GM23338 (cell line): ENCODE measurements at regions not wholly inside any gene's neighbourhood (a gene's known extent, or its start where the extent isn't known, plus 50 kb on each side); places are given as distances from the start of the nearest gene placed in this dataset.
A peak's percentile ranks its signal among the peaks of the same experiment; 100 is the strongest.

Experiments
- ATAC-seq: fragments of 200-7000 bp; cut with Tn5 transposase; 3 replicates; pipeline ENCODE4 v1.9.1; 2020
- DNase-seq: peaks from one replicate; pipeline ENCODE4 v3.0.0-alpha.2; 2015; ENCODE audit warnings: low spot score
- H2AFZ ChIP-seq: fragments of 200-600 bp; sonication (generic); 2 replicates; pipeline ENCODE4 v1.8.0; 2016; ENCODE audit warnings: antibody characterized with exemption, mild to moderate bottlenecking, moderate library complexity
- H3F3A ChIP-seq: fragments of 200-600 bp; sonication (generic); replicated peaks from 2 replicates; pipeline ENCODE4 v1.8.0; 2017; ENCODE audit warnings: antibody characterized with exemption, mixed run types, low read depth
- H3K27ac ChIP-seq: fragments of 200-600 bp; sonication (generic); 2 replicates; pipeline ENCODE4 v1.6.1; 2016; ENCODE audit warnings: low read depth
- H3K27me3 ChIP-seq: fragments of 200-600 bp; sonication (generic); 2 replicates; pipeline ENCODE4 v1.8.0; 2016; ENCODE audit warnings: mild to moderate bottlenecking, mixed run types, moderate library complexity; ENCODE audit not compliant: insufficient read depth
- H3K36me3 ChIP-seq: fragments of 200-600 bp; sonication (generic); 2 replicates; pipeline ENCODE4 v1.8.0; 2016; ENCODE audit warnings: mild to moderate bottlenecking; ENCODE audit not compliant: insufficient read depth
- H3K4me1 ChIP-seq: fragments of 200-600 bp; sonication (generic); 2 replicates; pipeline ENCODE4 v1.8.0; 2016; ENCODE audit warnings: mild to moderate bottlenecking, moderate library complexity; ENCODE audit not compliant: insufficient read depth
- H3K4me2 ChIP-seq: fragments of 200-600 bp; sonication (generic); 2 replicates; pipeline ENCODE4 v1.7.1; 2017; ENCODE audit warnings: mixed run types
- H3K4me3 ChIP-seq: fragments of 200-600 bp; sonication (generic); 2 replicates; pipeline ENCODE4 v1.6.1; 2016; ENCODE audit warnings: mixed run types
- H3K79me2 ChIP-seq: fragments of 200-600 bp; sonication (generic); replicated peaks from 2 replicates; pipeline ENCODE4 v1.8.0; 2017; ENCODE audit warnings: mild to moderate bottlenecking; ENCODE audit not compliant: insufficient read depth
- H3K9me2 ChIP-seq: fragments of 200-600 bp; sonication (generic); 2 replicates; pipeline ENCODE4 v1.8.0; 2017; ENCODE audit not compliant: insufficient read depth
- H4K20me1 ChIP-seq: fragments of 200-600 bp; sonication (generic); replicated peaks from 2 replicates; pipeline ENCODE4 v1.8.0; 2017; ENCODE audit warnings: mild to moderate bottlenecking; ENCODE audit not compliant: insufficient read depth
- H3K27ac Mint-ChIP-seq: 2 replicates; pipeline ENCODE4 v1.8.0; 2020; ENCODE audit warnings: inconsistent platforms, mild to moderate bottlenecking, moderate library complexity, mixed read lengths
- H3K27me3 Mint-ChIP-seq: 3 replicates; pipeline ENCODE4 v1.8.0; 2022; ENCODE audit warnings: low read depth, mild to moderate bottlenecking, moderate library complexity, mixed read lengths, inconsistent platforms; ENCODE audit not compliant: insufficient read depth, poor library complexity
- H3K36me3 Mint-ChIP-seq: 3 replicates; pipeline ENCODE4 v1.8.0; 2021; ENCODE audit warnings: low read depth, mild to moderate bottlenecking, inconsistent platforms, moderate library complexity, mixed read lengths
- H3K4me1 Mint-ChIP-seq: 3 replicates; pipeline ENCODE4 v1.8.0; 2020; ENCODE audit warnings: mild to moderate bottlenecking, inconsistent platforms, mixed read lengths
- H3K4me3 Mint-ChIP-seq: 3 replicates; pipeline ENCODE4 v1.8.0; 2021; ENCODE audit warnings: moderate library complexity, mild to moderate bottlenecking, inconsistent platforms, mixed read lengths
- H3K9me3 Mint-ChIP-seq: 3 replicates; pipeline ENCODE4 v1.8.0; 2020; ENCODE audit warnings: moderate library complexity, mild to moderate bottlenecking, inconsistent platforms, mixed read lengths
- CREB1 ChIP-seq: fragments of 250-450 bp; sonication (Bioruptor Pico); IDR thresholded peaks from 2 replicates; pipeline ENCODE4 v1.5.0; 2020; ENCODE audit warnings: low read depth, mild to moderate bottlenecking, moderate library complexity
- TF ChIP-seq, protein P1 (sequence below): IDR thresholded peaks from one replicate; pipeline ENCODE4 v1.6.1; 2018; ENCODE audit warnings: antibody characterized with exemption; ENCODE audit not compliant: unreplicated experiment
- TF ChIP-seq, protein P2 (sequence below): fragments of 250-450 bp; sonication (Bioruptor Pico); IDR thresholded peaks from 2 replicates; pipeline ENCODE4 v1.5.0; 2020; ENCODE audit warnings: mild to moderate bottlenecking, moderate library complexity

DNA sequence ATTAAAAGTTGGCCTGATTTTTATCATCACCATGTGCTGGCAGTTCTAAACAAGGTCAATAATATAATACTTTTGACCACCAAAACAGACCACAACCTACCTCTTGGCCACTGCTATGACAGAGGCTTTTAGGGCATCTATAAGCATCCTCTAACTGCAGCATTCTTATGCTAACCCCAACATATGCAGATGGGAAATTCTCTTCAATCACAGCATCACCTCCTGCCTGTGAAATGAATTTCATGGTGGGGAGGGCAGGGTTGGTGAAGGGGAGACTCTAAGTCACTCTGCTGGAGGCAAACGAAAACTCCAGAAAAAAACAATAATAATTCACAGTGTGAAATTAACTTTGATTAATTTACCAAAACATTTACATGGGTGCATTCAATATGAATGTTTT lies 78.8 kb upstream of the FAR2 start:
- Histone ChIP-seq H3K36me3 (no peaks in the 10 kb centered on the region), H3K4me1 (peaks cover 36% of the 10 kb centered on the region), H3K4me3 (no peak overlapping the region), H2AFZ (no peak overlapping the region), H3K79me2 (no peaks in the 10 kb centered on the region), H3K27ac (peak overlapping the region; percentile 67), H3K9me2 (no peaks in the 10 kb centered on the region), H4K20me1 (no peaks in the 10 kb centered on the region), H3K4me2 (peak overlapping the region; percentile 9), H3F3A (no peaks in the 10 kb centered on the region), H3K27me3 (no peaks in the 10 kb centered on the region)
- ATAC-seq (peak; percentile 82), DNase-seq (peak; percentile 60)
- no peaks in the 10 kb centered on the region for H3K9me3 Mint-ChIP-seq
- peaks cover 62% of the 10 kb centered on the region for H3K4me1 Mint-ChIP-seq
- H3K4me3 Mint-ChIP-seq = no peak overlapping the region
- H3K36me3 Mint-ChIP-seq = no peaks in the 10 kb centered on the region
- TF ChIP-seq CREB1 (CRISPR knock-in tag) = no peak
- TF ChIP-seq, protein P1, sequence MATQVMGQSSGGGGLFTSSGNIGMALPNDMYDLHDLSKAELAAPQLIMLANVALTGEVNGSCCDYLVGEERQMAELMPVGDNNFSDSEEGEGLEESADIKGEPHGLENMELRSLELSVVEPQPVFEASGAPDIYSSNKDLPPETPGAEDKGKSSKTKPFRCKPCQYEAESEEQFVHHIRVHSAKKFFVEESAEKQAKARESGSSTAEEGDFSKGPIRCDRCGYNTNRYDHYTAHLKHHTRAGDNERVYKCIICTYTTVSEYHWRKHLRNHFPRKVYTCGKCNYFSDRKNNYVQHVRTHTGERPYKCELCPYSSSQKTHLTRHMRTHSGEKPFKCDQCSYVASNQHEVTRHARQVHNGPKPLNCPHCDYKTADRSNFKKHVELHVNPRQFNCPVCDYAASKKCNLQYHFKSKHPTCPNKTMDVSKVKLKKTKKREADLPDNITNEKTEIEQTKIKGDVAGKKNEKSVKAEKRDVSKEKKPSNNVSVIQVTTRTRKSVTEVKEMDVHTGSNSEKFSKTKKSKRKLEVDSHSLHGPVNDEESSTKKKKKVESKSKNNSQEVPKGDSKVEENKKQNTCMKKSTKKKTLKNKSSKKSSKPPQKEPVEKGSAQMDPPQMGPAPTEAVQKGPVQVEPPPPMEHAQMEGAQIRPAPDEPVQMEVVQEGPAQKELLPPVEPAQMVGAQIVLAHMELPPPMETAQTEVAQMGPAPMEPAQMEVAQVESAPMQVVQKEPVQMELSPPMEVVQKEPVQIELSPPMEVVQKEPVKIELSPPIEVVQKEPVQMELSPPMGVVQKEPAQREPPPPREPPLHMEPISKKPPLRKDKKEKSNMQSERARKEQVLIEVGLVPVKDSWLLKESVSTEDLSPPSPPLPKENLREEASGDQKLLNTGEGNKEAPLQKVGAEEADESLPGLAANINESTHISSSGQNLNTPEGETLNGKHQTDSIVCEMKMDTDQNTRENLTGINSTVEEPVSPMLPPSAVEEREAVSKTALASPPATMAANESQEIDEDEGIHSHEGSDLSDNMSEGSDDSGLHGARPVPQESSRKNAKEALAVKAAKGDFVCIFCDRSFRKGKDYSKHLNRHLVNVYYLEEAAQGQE = no peak
- TF ChIP-seq, protein P2, sequence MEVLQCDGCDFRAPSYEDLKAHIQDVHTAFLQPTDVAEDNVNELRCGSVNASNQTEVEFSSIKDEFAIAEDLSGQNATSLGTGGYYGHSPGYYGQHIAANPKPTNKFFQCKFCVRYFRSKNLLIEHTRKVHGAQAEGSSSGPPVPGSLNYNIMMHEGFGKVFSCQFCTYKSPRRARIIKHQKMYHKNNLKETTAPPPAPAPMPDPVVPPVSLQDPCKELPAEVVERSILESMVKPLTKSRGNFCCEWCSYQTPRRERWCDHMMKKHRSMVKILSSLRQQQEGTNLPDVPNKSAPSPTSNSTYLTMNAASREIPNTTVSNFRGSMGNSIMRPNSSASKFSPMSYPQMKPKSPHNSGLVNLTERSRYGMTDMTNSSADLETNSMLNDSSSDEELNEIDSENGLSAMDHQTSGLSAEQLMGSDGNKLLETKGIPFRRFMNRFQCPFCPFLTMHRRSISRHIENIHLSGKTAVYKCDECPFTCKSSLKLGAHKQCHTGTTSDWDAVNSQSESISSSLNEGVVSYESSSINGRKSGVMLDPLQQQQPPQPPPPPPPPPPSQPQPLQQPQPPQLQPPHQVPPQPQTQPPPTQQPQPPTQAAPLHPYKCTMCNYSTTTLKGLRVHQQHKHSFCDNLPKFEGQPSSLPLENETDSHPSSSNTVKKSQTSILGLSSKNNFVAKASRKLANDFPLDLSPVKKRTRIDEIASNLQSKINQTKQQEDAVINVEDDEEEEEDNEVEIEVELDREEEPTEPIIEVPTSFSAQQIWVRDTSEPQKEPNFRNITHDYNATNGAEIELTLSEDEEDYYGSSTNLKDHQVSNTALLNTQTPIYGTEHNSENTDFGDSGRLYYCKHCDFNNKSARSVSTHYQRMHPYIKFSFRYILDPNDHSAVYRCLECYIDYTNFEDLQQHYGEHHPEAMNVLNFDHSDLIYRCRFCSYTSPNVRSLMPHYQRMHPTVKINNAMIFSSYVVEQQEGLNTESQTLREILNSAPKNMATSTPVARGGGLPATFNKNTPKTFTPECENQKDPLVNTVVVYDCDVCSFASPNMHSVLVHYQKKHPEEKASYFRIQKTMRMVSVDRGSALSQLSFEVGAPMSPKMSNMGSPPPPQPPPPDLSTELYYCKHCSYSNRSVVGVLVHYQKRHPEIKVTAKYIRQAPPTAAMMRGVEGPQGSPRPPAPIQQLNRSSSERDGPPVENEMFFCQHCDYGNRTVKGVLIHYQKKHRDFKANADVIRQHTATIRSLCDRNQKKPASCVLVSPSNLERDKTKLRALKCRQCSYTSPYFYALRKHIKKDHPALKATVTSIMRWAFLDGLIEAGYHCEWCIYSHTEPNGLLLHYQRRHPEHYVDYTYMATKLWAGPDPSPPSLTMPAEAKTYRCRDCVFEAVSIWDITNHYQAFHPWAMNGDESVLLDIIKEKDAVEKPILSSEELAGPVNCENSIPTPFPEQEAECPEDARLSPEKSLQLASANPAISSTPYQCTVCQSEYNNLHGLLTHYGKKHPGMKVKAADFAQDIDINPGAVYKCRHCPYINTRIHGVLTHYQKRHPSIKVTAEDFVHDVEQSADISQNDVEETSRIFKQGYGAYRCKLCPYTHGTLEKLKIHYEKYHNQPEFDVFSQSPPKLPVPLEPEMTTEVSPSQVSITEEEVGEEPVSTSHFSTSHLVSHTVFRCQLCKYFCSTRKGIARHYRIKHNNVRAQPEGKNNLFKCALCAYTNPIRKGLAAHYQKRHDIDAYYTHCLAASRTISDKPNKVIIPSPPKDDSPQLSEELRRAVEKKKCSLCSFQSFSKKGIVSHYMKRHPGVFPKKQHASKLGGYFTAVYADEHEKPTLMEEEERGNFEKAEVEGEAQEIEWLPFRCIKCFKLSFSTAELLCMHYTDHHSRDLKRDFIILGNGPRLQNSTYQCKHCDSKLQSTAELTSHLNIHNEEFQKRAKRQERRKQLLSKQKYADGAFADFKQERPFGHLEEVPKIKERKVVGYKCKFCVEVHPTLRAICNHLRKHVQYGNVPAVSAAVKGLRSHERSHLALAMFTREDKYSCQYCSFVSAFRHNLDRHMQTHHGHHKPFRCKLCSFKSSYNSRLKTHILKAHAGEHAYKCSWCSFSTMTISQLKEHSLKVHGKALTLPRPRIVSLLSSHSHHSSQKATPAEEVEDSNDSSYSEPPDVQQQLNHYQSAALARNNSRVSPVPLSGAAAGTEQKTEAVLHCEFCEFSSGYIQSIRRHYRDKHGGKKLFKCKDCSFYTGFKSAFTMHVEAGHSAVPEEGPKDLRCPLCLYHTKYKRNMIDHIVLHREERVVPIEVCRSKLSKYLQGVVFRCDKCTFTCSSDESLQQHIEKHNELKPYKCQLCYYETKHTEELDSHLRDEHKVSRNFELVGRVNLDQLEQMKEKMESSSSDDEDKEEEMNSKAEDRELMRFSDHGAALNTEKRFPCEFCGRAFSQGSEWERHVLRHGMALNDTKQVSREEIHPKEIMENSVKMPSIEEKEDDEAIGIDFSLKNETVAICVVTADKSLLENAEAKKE (CRISPR knock-in tag) = peak; percentile 74
- H3K27ac Mint-ChIP-seq = peak overlapping the region; percentile 31; the same call in 1 of the 2 replicates
- no peaks in the 10 kb centered on the region for H3K27me3 Mint-ChIP-seq
